ENCODE measurements at regions not wholly inside any gene's neighbourhood (a gene's known extent, or its start where the extent isn't known, plus 50 kb on each side); places are given as distances from the start of the nearest gene placed in this dataset.
A peak's percentile ranks its signal among the peaks of the same experiment; 100 is the strongest.
"Not testable (repeated sequence)": the region's sequence is repeated elsewhere in the genome, so short reads cannot be mapped to it uniquely, and the experiment has no call there.

DNA sequence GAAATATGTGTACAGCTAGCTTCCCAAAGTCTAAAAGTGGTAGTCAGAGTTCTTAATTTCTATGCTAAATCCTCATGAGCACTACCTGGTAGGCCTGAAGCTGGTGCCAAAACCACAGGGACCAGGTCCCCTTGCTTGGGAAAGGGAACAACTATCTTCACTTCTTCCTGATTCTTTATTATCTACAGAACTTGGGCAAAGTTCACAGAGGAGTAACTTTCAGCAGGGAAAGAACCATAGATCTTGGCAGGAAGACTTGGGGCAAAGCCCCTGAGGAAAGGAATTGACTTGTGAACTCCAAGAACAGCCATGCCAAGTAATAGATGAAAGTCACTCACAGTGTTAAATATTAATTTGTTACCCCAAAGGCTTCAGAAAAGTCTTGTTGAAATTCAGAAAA lies 193.0 kb downstream of the ZC3H11B start:
- peaks cover 2% of the 10 kb centered on the region for H3K27me3 Mint-ChIP-seq (ENCODE audit: low read depth)
- no peaks in the 10 kb centered on the region for H3K4me1 Mint-ChIP-seq (ENCODE audit: low read depth)
- H3K36me3 Mint-ChIP-seq (ENCODE audit: low read depth), result no peaks in the 10 kb centered on the region
- no peak overlapping the region for H3K27ac Mint-ChIP-seq
- H3K9me3 Mint-ChIP-seq (ENCODE audit: insufficient read depth), result no peaks in the 10 kb centered on the region
- POLR2A ChIA-PET, result no interaction called here
- ATAC-seq, result no peak
- CTCF ChIA-PET, result no interaction called here
- H3K4me3 Mint-ChIP-seq, result no peak overlapping the region
- DNase-seq, result no peak

DNA sequence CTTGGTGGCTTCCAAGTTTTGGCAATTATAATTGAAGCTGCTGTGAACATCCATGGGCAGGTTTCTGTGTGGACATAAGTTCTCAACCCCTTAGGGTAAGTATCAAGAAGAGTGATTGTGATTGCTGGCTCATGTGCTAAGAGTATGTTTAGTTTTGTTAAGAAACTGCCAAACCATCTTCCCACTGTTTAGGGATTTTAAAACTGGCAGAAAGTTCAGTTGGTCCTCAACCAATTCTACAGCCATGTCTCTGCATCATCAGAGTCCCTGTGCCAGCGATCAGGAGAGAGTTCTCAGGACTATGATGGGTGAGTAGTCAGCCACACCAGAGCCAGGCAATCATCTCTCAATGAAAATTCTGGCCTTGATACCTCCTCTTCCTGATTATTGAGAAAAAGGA lies 193.8 kb downstream of the ZC3H11B start:
- POLR2A ChIA-PET, result no interaction called here
- DNase-seq, result no peak
- H3K36me3 Mint-ChIP-seq (ENCODE audit: low read depth), result no peaks in the 10 kb centered on the region
- no peaks in the 10 kb centered on the region for H3K9me3 Mint-ChIP-seq (ENCODE audit: insufficient read depth)
- H3K4me1 Mint-ChIP-seq (ENCODE audit: low read depth), result no peaks in the 10 kb centered on the region
- no peak for ATAC-seq
- H3K27ac Mint-ChIP-seq, result no peak overlapping the region
- no peak overlapping the region for H3K4me3 Mint-ChIP-seq
- peaks cover 2% of the 10 kb centered on the region for H3K27me3 Mint-ChIP-seq (ENCODE audit: low read depth)
- CTCF ChIA-PET, result no interaction called here

DNA sequence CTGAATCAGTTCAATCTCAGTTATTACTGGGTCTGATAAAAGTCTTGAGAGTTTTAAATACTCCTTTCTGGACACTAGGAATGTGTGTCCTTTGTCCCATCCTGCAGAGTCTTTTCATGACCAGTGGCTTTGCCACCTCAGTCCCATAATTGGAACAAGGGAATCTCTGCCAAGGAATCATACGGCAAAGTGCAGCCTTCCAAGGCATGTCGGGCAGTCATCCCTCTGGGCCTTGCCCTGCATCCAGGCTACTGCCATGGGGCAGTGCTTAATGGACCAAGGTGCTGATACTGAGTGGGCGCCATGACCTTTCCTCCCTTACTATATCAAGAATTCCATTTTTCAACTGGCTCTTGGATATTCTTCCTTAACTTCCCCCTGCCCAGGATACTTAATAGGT lies 195.3 kb downstream of the ZC3H11B start:
- ChIA-PET POLR2A (no interaction called here), CTCF (interaction anchor here (0.5 kb wide), 1 partner anchor 125 kb away, joined by 3 read pairs; no protein-coding TSS in a partner anchor)
- no peaks in the 10 kb centered on the region for H3K36me3 Mint-ChIP-seq (ENCODE audit: low read depth)
- ATAC-seq, result no peak
- no peaks in the 10 kb centered on the region for H3K4me1 Mint-ChIP-seq (ENCODE audit: low read depth)
- no peak overlapping the region for H3K4me3 Mint-ChIP-seq
- H3K27ac Mint-ChIP-seq, result no peak overlapping the region
- H3K9me3 Mint-ChIP-seq (ENCODE audit: insufficient read depth), result no peaks in the 10 kb centered on the region
- peaks cover 2% of the 10 kb centered on the region for H3K27me3 Mint-ChIP-seq (ENCODE audit: low read depth)
- DNase-seq, result no peak

DNA sequence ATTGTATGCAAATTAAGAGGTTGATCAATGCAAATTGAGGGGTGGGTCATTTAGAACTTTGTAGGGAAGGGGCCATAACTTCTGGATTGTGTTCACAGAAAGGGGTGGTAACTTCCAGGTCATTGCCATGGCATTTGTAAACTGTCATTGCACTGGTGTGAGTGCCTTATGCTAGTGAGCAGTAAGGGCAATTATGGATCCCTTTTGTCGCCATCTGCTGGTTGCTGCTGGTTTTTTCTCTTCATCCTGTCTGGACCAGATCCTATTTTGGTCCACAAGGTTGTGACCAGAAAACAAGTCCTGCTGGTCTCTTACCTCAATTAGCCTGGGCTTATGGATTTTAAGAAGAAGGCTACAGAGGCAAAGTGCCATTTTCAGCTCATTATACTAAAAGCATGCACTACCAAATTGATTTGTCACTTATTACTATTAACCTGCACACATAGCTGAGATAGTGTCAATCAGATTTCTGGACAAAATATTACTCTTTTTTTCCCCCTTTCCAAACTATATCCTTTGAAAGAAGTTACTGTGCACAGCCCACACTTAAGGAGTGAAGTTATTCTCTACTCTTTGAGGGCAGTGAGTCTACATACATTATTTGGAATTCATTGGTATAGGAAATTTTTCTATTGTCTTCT lies 196.2 kb downstream of the ZC3H11B start:
- POLR2A ChIA-PET, result no interaction called here
- DNase-seq (peak; percentile 66), ATAC-seq (peak; percentile 78)
- Mint-ChIP-seq H3K36me3 (ENCODE audit: low read depth) (no peaks in the 10 kb centered on the region), H3K27ac (no peak overlapping the region), H3K4me1 (ENCODE audit: low read depth) (no peaks in the 10 kb centered on the region), H3K4me3 (no peak overlapping the region), H3K9me3 (ENCODE audit: insufficient read depth) (no peaks in the 10 kb centered on the region), H3K27me3 (ENCODE audit: low read depth) (peaks cover 2% of the 10 kb centered on the region)
- CTCF ChIA-PET, result interaction anchor here (1.1 kb wide), 1 partner anchor 11 kb away, joined by 4 read pairs; no protein-coding TSS in a partner anchor

DNA sequence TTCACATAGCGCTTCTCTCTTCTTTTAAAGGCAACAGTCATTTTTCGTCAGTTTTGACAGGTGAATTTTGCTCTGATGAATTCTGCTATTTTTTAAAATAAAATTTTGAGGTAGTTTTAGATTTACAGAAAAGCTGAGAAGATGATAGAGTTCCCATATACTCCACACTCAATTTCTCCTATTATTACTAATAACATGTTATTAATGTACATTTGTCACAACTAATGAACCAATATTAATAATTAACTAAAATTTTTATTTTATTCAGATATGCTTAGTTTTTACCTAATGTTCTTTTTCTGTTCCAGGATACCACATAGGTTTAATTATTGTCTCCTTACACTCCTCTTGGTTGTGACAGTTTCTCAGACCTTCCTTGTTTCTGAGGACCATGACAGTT lies 197.0 kb downstream of the ZC3H11B start:
- Mint-ChIP-seq H3K27ac (no peak overlapping the region), H3K36me3 (ENCODE audit: low read depth) (no peaks in the 10 kb centered on the region), H3K4me1 (ENCODE audit: low read depth) (no peaks in the 10 kb centered on the region), H3K27me3 (ENCODE audit: low read depth) (no peaks in the 10 kb centered on the region), H3K9me3 (ENCODE audit: insufficient read depth) (no peaks in the 10 kb centered on the region), H3K4me3 (no peak overlapping the region)
- no peak for ATAC-seq
- ChIA-PET POLR2A (no interaction called here), CTCF (no interaction called here)
- DNase-seq, result no peak

DNA sequence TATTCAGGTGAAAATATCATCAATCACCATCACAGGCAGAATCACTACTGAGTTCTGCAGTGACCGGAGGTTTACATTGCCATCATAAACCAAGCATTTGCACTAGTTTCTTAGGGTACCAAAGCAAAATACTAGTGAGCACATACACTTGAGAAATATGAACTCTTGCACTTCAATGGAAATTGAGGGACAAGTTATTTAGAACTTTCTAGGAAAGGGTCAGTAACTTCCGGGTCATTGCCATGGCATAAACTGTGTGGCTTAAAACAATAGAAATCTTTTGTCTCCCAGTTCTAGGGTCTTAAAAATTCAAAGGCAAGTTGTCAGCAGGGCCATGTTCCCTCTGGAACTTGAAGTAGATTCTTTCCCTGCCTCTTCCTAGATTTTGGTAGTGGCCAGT lies 197.5 kb downstream of the ZC3H11B start:
- H3K9me3 Mint-ChIP-seq (ENCODE audit: insufficient read depth), result no peaks in the 10 kb centered on the region
- no peak overlapping the region for H3K27ac Mint-ChIP-seq
- ATAC-seq (no peak), DNase-seq (no peak)
- H3K36me3 Mint-ChIP-seq (ENCODE audit: low read depth), result no peaks in the 10 kb centered on the region
- H3K4me1 Mint-ChIP-seq (ENCODE audit: low read depth), result no peaks in the 10 kb centered on the region
- no peak overlapping the region for H3K4me3 Mint-ChIP-seq
- no peaks in the 10 kb centered on the region for H3K27me3 Mint-ChIP-seq (ENCODE audit: low read depth)
- CTCF ChIA-PET, result no interaction called here
- POLR2A ChIA-PET, result no interaction called here

DNA sequence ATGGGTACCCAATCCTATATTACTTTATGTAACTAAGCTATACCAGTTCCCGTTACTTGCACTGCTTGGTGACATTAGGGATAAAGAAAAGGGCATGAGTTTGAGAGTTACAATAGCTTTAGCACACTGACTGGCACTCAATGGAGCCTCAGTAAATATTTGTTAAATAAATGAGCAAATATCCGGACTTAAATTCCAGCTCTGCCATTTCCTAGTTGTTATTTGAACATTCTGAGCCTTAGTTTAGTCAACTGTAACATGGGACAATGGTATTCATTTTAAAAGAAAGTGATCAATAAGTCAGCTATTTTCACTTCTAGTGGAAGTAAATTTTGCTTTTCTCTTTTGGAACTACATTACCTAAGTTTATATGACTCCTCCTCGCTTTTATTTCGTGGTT lies 198.7 kb downstream of the ZC3H11B start:
- Mint-ChIP-seq H3K27ac (no peak overlapping the region), H3K4me3 (no peak overlapping the region), H3K27me3 (ENCODE audit: low read depth) (no peaks in the 10 kb centered on the region), H3K4me1 (ENCODE audit: low read depth) (no peaks in the 10 kb centered on the region), H3K9me3 (ENCODE audit: insufficient read depth) (no peaks in the 10 kb centered on the region), H3K36me3 (ENCODE audit: low read depth) (no peaks in the 10 kb centered on the region)
- DNase-seq (no peak), ATAC-seq (no peak)
- ChIA-PET POLR2A (no interaction called here), CTCF (no interaction called here)

DNA sequence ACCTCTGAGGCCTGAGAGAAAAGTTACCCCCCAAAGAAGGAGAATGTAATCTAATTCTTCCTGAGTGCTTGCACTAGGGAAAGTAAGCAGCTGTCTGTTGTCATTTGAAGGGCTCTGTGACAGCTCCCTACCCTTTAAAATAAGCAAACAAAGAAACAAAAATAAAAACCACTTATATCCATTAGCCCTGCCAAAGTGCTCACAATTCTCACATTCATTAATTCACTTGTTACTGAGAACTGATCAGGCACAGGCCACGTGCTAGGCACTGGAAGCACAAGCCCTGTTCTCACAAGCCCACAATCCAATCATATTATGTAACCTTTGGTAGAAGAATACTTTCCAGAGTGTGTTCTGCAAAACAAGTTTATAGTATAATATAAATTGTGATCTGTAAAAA lies 199.4 kb downstream of the ZC3H11B start:
- ChIA-PET CTCF (no interaction called here), POLR2A (no interaction called here)
- DNase-seq (no peak), ATAC-seq (no peak)
- no peaks in the 10 kb centered on the region for H3K36me3 Mint-ChIP-seq (ENCODE audit: low read depth)
- H3K4me1 Mint-ChIP-seq (ENCODE audit: low read depth), result no peaks in the 10 kb centered on the region
- no peaks in the 10 kb centered on the region for H3K27me3 Mint-ChIP-seq (ENCODE audit: low read depth)
- no peak overlapping the region for H3K27ac Mint-ChIP-seq
- H3K9me3 Mint-ChIP-seq (ENCODE audit: insufficient read depth), result no peaks in the 10 kb centered on the region
- no peak overlapping the region for H3K4me3 Mint-ChIP-seq

DNA sequence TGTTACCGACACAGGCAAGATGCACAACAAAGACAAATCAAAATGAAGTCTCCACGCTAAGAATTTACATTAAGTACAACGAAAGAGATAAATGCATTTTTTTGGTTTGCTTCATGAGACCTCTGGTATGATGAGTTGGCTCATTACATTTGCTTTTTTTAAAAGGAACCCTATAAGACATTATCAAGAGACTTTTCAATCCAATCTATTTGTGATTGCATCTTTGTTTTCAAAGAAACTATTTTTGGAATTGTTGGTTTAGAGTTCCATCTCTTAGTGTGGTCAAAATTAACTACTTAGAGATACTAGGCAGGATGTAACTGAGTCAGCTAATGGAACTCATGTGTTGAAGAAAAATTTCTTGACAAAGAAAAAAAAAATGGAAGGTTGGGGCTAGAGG lies 200.1 kb downstream of the ZC3H11B start:
- H3K4me3 Mint-ChIP-seq, result no peak overlapping the region
- ChIA-PET POLR2A (no interaction called here), CTCF (no interaction called here)
- H3K9me3 Mint-ChIP-seq (ENCODE audit: insufficient read depth), result no peaks in the 10 kb centered on the region
- no peaks in the 10 kb centered on the region for H3K4me1 Mint-ChIP-seq (ENCODE audit: low read depth)
- no peak for ATAC-seq
- DNase-seq, result no peak
- H3K27ac Mint-ChIP-seq, result no peak overlapping the region
- H3K36me3 Mint-ChIP-seq (ENCODE audit: low read depth), result no peaks in the 10 kb centered on the region
- no peaks in the 10 kb centered on the region for H3K27me3 Mint-ChIP-seq (ENCODE audit: low read depth)

DNA sequence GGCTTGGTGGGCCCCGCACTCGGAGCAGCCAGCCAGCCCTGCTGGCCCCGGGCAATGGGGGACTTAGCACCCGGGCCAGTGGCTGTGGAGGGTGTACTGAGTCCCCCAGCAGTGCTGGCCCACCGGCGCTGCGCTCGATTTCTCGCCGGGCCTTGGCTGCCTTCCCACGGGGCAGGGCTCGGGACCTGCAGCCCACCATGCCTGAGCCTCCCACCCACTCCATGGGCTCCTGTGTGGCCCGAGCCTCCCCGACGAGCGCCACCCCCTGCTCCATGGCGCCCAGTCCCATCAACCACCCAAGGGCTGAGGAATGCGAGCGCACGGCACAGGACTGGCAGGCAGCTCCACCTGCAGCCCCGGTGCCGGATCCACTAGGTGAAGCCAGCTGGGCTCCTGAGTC lies 202.2 kb downstream of the ZC3H11B start:
- POLR2A ChIA-PET, CTCF ChIA-PET: not testable (repeated sequence)

DNA sequence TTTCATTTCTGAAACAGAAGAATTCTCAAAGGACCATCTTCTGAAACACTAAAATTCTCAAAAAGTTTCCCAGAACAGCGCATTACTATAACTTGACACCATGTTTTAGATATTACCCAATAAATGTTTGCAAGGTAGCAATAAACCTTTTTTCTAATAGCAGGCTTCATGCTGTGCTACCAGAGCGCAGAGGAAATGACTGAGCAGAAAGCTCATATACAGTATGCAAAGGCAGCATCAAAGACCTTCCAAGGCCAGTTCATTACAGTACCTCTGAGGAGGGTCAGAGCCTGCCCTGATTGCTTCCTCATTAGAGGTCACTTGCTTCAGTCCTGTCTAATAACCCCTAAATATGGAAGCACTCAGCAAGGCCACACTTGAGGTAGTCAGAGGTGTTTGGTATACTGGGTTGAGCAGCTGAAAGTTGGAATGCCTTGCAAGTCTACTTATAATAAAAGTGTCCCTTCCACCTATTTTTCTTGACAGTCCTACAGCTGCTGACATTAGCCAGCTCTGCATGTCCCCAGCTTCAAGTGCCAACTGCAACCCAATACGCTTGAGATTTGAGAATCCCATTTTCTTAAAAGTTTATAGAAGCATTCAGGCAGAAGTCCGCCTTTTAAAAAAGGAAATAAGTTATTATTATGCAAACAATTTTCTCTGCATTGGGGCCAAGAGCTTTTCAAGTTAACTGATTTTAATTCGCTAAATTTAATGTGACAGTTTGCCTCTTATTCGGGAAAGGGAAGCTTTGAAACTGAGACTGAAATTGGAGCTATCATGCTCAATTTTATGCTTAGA lies 207.2 kb downstream of the ZC3H11B start:
- ATAC-seq (no peak), DNase-seq (no peak)
- ChIA-PET POLR2A (no interaction called here), CTCF (interaction anchor here (1.1 to 1.8 kb wide), 2 partner anchors 11 to 20 kb away, joined by 4 read pairs; no protein-coding TSS in a partner anchor)
- no peak overlapping the region for H3K27ac Mint-ChIP-seq
- no peaks in the 10 kb centered on the region for H3K36me3 Mint-ChIP-seq (ENCODE audit: low read depth)
- no peaks in the 10 kb centered on the region for H3K4me1 Mint-ChIP-seq (ENCODE audit: low read depth)
- H3K9me3 Mint-ChIP-seq (ENCODE audit: insufficient read depth), result no peaks in the 10 kb centered on the region
- no peak overlapping the region for H3K4me3 Mint-ChIP-seq
- no peaks in the 10 kb centered on the region for H3K27me3 Mint-ChIP-seq (ENCODE audit: low read depth)

More for the DNA sequence above, 202.2 kb downstream of the ZC3H11B start:
- H3K27me3 Mint-ChIP-seq (ENCODE audit: low read depth); H3K4me3 Mint-ChIP-seq; H3K9me3 Mint-ChIP-seq (ENCODE audit: insufficient read depth); DNase-seq; ATAC-seq; H3K4me1 Mint-ChIP-seq (ENCODE audit: low read depth); H3K36me3 Mint-ChIP-seq (ENCODE audit: low read depth); H3K27ac Mint-ChIP-seq: not testable (repeated sequence)

DNA sequence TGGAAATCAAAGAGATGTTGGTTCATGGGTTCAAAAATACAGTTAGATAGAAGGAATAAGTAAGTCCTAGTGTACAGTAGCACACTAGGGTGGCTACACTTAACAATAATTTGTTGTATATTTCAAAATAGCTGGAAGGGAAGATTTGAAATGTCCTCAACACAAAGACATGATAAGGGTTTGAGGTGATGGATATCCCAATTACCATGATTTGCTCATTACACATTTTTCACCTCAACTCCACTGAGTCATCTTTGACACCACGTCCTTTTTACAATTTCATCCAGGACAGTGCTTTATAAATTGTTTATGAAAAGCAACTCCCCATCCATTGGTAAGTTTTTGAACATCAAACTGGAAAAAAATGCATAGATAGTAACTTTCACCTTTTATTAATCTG lies 208.3 kb downstream of the ZC3H11B start:
- no peaks in the 10 kb centered on the region for H3K4me1 Mint-ChIP-seq (ENCODE audit: low read depth)
- H3K9me3 Mint-ChIP-seq (ENCODE audit: insufficient read depth), result no peaks in the 10 kb centered on the region
- no peak overlapping the region for H3K4me3 Mint-ChIP-seq
- no peak for DNase-seq
- POLR2A ChIA-PET, result no interaction called here
- H3K27ac Mint-ChIP-seq, result no peak overlapping the region
- ATAC-seq, result no peak
- no peaks in the 10 kb centered on the region for H3K27me3 Mint-ChIP-seq (ENCODE audit: low read depth)
- CTCF ChIA-PET, result interaction anchor here (1.8 kb wide), 1 partner anchor 19 kb away, joined by 4 read pairs; no protein-coding TSS in a partner anchor
- no peaks in the 10 kb centered on the region for H3K36me3 Mint-ChIP-seq (ENCODE audit: low read depth)
